PFSK-1 (cell line): ENCODE measurements at regions not wholly inside any gene's neighbourhood (a gene's known extent, or its start where the extent isn't known, plus 50 kb on each side); places are given as distances from the start of the nearest gene placed in this dataset.

ENCODE experiments used
- POLR2AphosphoS5 ChIP-seq: IDR thresholded peaks from 2 replicates; pipeline ENCODE4 v1.6.1; 2012; ENCODE audit warnings: low read depth, mild to moderate bottlenecking, control low read depth, low read length, moderate library complexity
- SIN3A ChIP-seq: IDR thresholded peaks from 2 replicates; pipeline ENCODE4 v1.6.1; 2012; ENCODE audit warnings: mild to moderate bottlenecking, low read length, moderate library complexity, borderline replicate concordance; ENCODE audit not compliant: insufficient read depth
- TAF1 ChIP-seq: IDR thresholded peaks from 2 replicates; pipeline ENCODE4 v1.6.1; 2012; ENCODE audit warnings: low read length, control low read depth, borderline replicate concordance; ENCODE audit not compliant: insufficient read depth
- TF ChIP-seq, protein P1 (sequence below), 2 experiments: IDR thresholded peaks; 2 replicates each; pipeline versions ENCODE4 v1.6.1 to v1.8.0; 2011 to 2012; ENCODE audit warnings: low read depth in 2 of 2, low read length in 2 of 2, control low read depth in 1 of 2, inconsistent platforms in 1 of 2, mild to moderate bottlenecking in 1 of 2, moderate library complexity in 1 of 2; ENCODE audit not compliant: insufficient read depth in 1 of 2

DNA sequence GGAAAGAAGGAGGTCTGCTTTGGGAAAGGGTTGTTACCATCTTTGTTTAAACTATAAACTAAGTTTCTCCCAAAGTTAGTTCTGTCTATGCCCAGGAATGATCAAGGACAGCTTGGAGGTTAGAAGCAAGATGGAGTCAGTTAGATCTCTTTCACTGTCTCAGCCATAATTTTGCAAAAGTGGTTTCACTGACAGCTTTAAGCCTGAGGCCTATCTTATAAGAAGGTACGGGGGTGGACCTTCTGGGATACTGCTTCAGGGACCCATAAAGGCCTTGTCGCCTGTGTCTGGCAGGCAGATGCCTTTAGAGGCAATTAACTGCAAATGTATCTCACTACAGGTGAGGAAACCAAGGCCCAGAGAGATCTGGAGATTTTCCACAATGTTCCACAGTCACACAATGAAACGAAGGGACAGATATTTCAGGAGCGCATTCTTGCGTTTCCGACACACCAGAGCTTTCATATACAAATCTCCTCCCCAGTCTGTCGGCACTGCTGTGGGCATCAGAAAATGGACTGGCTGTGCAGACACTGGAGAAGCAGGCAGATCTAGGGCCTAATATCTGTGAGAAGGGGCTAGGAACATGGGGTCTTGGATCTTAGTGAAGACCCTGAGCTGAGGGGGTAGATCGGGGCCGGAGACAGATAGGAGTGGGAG, 169.5 kb upstream of the SMAD3 start:
- TF ChIP-seq TAF1, result no peak
- TF ChIP-seq, protein P1, sequence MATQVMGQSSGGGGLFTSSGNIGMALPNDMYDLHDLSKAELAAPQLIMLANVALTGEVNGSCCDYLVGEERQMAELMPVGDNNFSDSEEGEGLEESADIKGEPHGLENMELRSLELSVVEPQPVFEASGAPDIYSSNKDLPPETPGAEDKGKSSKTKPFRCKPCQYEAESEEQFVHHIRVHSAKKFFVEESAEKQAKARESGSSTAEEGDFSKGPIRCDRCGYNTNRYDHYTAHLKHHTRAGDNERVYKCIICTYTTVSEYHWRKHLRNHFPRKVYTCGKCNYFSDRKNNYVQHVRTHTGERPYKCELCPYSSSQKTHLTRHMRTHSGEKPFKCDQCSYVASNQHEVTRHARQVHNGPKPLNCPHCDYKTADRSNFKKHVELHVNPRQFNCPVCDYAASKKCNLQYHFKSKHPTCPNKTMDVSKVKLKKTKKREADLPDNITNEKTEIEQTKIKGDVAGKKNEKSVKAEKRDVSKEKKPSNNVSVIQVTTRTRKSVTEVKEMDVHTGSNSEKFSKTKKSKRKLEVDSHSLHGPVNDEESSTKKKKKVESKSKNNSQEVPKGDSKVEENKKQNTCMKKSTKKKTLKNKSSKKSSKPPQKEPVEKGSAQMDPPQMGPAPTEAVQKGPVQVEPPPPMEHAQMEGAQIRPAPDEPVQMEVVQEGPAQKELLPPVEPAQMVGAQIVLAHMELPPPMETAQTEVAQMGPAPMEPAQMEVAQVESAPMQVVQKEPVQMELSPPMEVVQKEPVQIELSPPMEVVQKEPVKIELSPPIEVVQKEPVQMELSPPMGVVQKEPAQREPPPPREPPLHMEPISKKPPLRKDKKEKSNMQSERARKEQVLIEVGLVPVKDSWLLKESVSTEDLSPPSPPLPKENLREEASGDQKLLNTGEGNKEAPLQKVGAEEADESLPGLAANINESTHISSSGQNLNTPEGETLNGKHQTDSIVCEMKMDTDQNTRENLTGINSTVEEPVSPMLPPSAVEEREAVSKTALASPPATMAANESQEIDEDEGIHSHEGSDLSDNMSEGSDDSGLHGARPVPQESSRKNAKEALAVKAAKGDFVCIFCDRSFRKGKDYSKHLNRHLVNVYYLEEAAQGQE (IDR thresholded peaks at IDR 0.05; ENCODE audit: insufficient read depth in 1 of 2, low read depth in 2 of 2, low read length in 2 of 2), result no peak
- TF ChIP-seq POLR2AphosphoS5, result no peak
- TF ChIP-seq SIN3A, result no peak
